Parathyroid adenoma (tissue), 2 donors: ENCODE measurements at regions not wholly inside any gene's neighbourhood (a gene's known extent, or its start where the extent isn't known, plus 50 kb on each side); places are given as distances from the start of the nearest gene placed in this dataset.

Experiments used
- H2AFZ ChIP-seq: fragments of 300-600 bp; sonication (generic); one replicate; pipeline ENCODE4 v1.7.0; 2017; ENCODE audit warnings: antibody characterized with exemption, mild to moderate bottlenecking
- H3K27ac ChIP-seq: fragments of 300-600 bp; sonication (generic); one replicate; pipeline ENCODE4 v1.7.0; 2017
- H3K27me3 ChIP-seq: fragments of 300-600 bp; sonication (generic); one replicate; pipeline ENCODE4 v1.7.0; 2017; ENCODE audit warnings: low read length; ENCODE audit not compliant: control insufficient read depth, insufficient read depth
- H3K36me3 ChIP-seq: fragments of 300-600 bp; sonication (generic); one replicate; pipeline ENCODE4 v1.7.0; 2017; ENCODE audit warnings: low read length; ENCODE audit not compliant: control insufficient read depth, insufficient read depth
- H3K4me1 ChIP-seq: fragments of 300-600 bp; sonication (generic); one replicate; pipeline ENCODE4 v1.7.0; 2017; ENCODE audit warnings: control low read depth
- H3K4me2 ChIP-seq: fragments of 300-600 bp; sonication (generic); one replicate; pipeline ENCODE4 v1.7.0; 2017; ENCODE audit warnings: low read length
- H3K4me3 ChIP-seq: fragments of 300-600 bp; sonication (generic); one replicate; pipeline ENCODE4 v1.7.0; 2017; ENCODE audit warnings: low read depth, low read length
- H3K79me2 ChIP-seq: fragments of 300-600 bp; sonication (generic); one replicate; pipeline ENCODE4 v1.7.0; 2017; ENCODE audit warnings: control low read depth
- H3K9ac ChIP-seq: fragments of 300-600 bp; sonication (generic); one replicate; pipeline ENCODE4 v1.7.0; 2017; ENCODE audit warnings: mild to moderate bottlenecking
- H3K9me3 ChIP-seq: fragments of 300-600 bp; sonication (generic); one replicate; pipeline ENCODE4 v1.7.0; 2017; ENCODE audit warnings: low read length; ENCODE audit not compliant: control insufficient read depth
- CTCF ChIP-seq: fragments of 300-600 bp; sonication (generic); IDR thresholded peaks from one replicate; pipeline ENCODE4 v1.7.0; 2017; ENCODE audit warnings: antibody characterized with exemption, mild to moderate bottlenecking
- donor health status: primary hyperparathyroidism.

GRCh38 chr9:80503671-80504281 lies 932.0 kb downstream of the TLE4 start:
- Histone ChIP-seq H3K9me3 (no peaks in the 10 kb centered on the region), H3K79me2 (no peaks in the 10 kb centered on the region), H3K9ac (no peak overlapping the region), H3K36me3 (no peaks in the 10 kb centered on the region), H3K4me2 (no peak overlapping the region), H2AFZ (no peak overlapping the region), H3K4me1 (no peaks in the 10 kb centered on the region), H3K27ac (no peak overlapping the region), H3K27me3 (no peaks in the 10 kb centered on the region), H3K4me3 (no peak overlapping the region)
- no peak for TF ChIP-seq CTCF

GRCh38 chr9:80502306-80502705 lies 930.5 kb downstream of the TLE4 start:
- Histone ChIP-seq H3K4me3 (no peak overlapping the region), H3K9ac (no peak overlapping the region), H3K79me2 (no peaks in the 10 kb centered on the region), H3K4me2 (no peak overlapping the region), H2AFZ (no peak overlapping the region), H3K27me3 (no peaks in the 10 kb centered on the region), H3K4me1 (no peaks in the 10 kb centered on the region), H3K27ac (no peak overlapping the region), H3K36me3 (no peaks in the 10 kb centered on the region), H3K9me3 (no peaks in the 10 kb centered on the region)
- TF ChIP-seq CTCF, result no peak

- H3K9me3 ChIP-seq, result no peaks in the 10 kb centered on the region
- no peak overlapping the region for H3K4me2 ChIP-seq
- H3K27me3 ChIP-seq, result no peaks in the 10 kb centered on the region
- no peak overlapping the region for H3K9ac ChIP-seq
- H3K79me2 ChIP-seq, result no peaks in the 10 kb centered on the region
- no peak for TF ChIP-seq CTCF
- no peak overlapping the region for H3K4me3 ChIP-seq
- no peak overlapping the region for H2AFZ ChIP-seq
- no peaks in the 10 kb centered on the region for H3K4me1 ChIP-seq
- no peak overlapping the region for H3K27ac ChIP-seq
- H3K36me3 ChIP-seq, result no peaks in the 10 kb centered on the region
Observed at GRCh38 chr9:80501635-80502034, 929.9 kb downstream of the TLE4 start.

- no peaks in the 10 kb centered on the region for H3K79me2 ChIP-seq
- no peaks in the 10 kb centered on the region for H3K9me3 ChIP-seq
- H3K36me3 ChIP-seq, result no peaks in the 10 kb centered on the region
- TF ChIP-seq CTCF, result no peak
- H3K27ac ChIP-seq, result no peak overlapping the region
- H3K9ac ChIP-seq, result no peak overlapping the region
- no peaks in the 10 kb centered on the region for H3K27me3 ChIP-seq
- H3K4me1 ChIP-seq, result no peaks in the 10 kb centered on the region
- H2AFZ ChIP-seq, result no peak overlapping the region
- no peak overlapping the region for H3K4me3 ChIP-seq
- no peak overlapping the region for H3K4me2 ChIP-seq
Observed at GRCh38 chr9:80500300-80500699, 928.5 kb downstream of the TLE4 start.

- Histone ChIP-seq H3K4me2 (no peak overlapping the region), H3K9ac (no peak overlapping the region), H3K27ac (no peak overlapping the region), H3K79me2 (no peaks in the 10 kb centered on the region), H3K4me1 (no peaks in the 10 kb centered on the region), H3K9me3 (no peaks in the 10 kb centered on the region), H3K4me3 (no peak overlapping the region), H3K36me3 (no peaks in the 10 kb centered on the region), H2AFZ (no peak overlapping the region), H3K27me3 (no peaks in the 10 kb centered on the region)
- no peak for TF ChIP-seq CTCF
Observed at GRCh38 chr9:80498001-80498555, 926.3 kb downstream of the TLE4 start.
